Erythroblast (primary cell): ENCODE measurements at regions not wholly inside any gene's neighbourhood (a gene's known extent, or its start where the extent isn't known, plus 50 kb on each side); places are given as distances from the start of the nearest gene placed in this dataset.

Source experiments
- GATA1 ChIP-seq: IDR thresholded peaks from 2 replicates; pipeline ENCODE4 v1.6.1; 2011; ENCODE audit warnings: low read depth, mild to moderate bottlenecking, control low read depth, low read length, moderate library complexity
- POLR2A ChIP-seq: IDR thresholded peaks from 2 replicates; pipeline ENCODE4 v1.6.1; 2011; ENCODE audit warnings: mild to moderate bottlenecking, low read length

- TF ChIP-seq POLR2A: no peak
- no peak for TF ChIP-seq GATA1
Observed at GRCh38 chr5:154598021-154598420, 120.0 kb upstream of the HAND1 start.
